GM13977 (cell line): ENCODE measurements at regions not wholly inside any gene's neighbourhood (a gene's known extent, or its start where the extent isn't known, plus 50 kb on each side); places are given as distances from the start of the nearest gene placed in this dataset.

Experiments
- DNase-seq: peaks from one replicate; pipeline ENCODE4 v3.0.0; 2012; ENCODE audit warnings: low spot score
- CTCF ChIP-seq: IDR thresholded peaks from 2 replicates; pipeline ENCODE4 v1.5.1; 2012; ENCODE audit warnings: mild to moderate bottlenecking, control low read depth; ENCODE audit not compliant: insufficient read depth; ENCODE audit errors: extremely low read depth, missing control alignments
- in situ Hi-C: fragments of 300-500 bp; cut with MboI; formaldehyde crosslinking; loops from one replicate; pipeline ENCODE4 v1.12.0; 2022; ENCODE audit warnings: low sequenced_read_pairs, low pct_unique_long_range_greater_than_20kb, mixed read lengths, inconsistent platforms; ENCODE audit not compliant: unreplicated experiment

GRCh38 chr1:36635284-36635683 lies 152.6 kb upstream of the CSF3R start:
- no peak for DNase-seq
- no peak for TF ChIP-seq CTCF
- in situ Hi-C loops: no loop called here

GRCh38 chr1:36628804-36629203 lies 146.1 kb upstream of the CSF3R start:
- no peak for TF ChIP-seq CTCF
- no peak for DNase-seq
- in situ Hi-C loops: no loop called here

DNA sequence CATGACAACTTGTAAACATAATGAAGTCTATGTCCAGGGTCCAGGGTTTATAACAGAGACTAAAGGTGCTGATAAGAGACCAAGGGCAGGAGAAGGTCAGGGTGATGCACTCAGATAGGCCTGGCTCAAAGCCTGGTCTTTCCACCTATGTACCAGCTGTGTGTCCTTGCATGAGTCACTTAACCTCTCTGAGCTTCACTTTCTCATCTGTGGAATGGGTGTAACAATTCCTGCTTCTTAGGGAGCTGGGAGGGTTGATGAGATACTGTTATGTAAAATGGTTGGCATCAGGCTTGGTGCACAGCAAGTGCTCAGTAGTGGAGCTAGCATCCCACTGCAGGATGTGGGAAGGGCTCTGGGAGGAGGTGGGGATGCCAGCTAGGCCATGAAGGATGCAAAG lies 143.7 kb upstream of the CSF3R start:
- TF ChIP-seq CTCF: no peak
- in situ Hi-C loops: no loop called here
- DNase-seq: no peak

GRCh38 chr1:36625935-36626310 lies 143.2 kb upstream of the CSF3R start:
- no peak for TF ChIP-seq CTCF

GRCh38 chr1:36625253-36625934 lies 142.7 kb upstream of the CSF3R start:
- no peak for DNase-seq
- no peak for TF ChIP-seq CTCF
- in situ Hi-C loops: no loop called here

More at GRCh38 chr1:36625935-36626310, 143.2 kb upstream of the CSF3R start:
- no peak for DNase-seq
- in situ Hi-C loops: no loop called here

GRCh38 chr1:36624466-36624865 lies 141.8 kb upstream of the CSF3R start:
- DNase-seq: no peak
- in situ Hi-C loops: no loop called here
- TF ChIP-seq CTCF: no peak
